GM03348 (cell line): ENCODE measurements at regions not wholly inside any gene's neighbourhood (a gene's known extent, or its start where the extent isn't known, plus 50 kb on each side); places are given as distances from the start of the nearest gene placed in this dataset.

Experiments used
- DNase-seq: peaks from one replicate; pipeline ENCODE4 v3.0.0; 2012; ENCODE audit warnings: low spot score

- no peak for DNase-seq
Measured at GRCh38 chr2:2640818-2641217, 309.7 kb upstream of the MYT1L start.

- DNase-seq = no peak
Measured at GRCh38 chr2:2640371-2640770, 309.3 kb upstream of the MYT1L start.

- DNase-seq = no peak
Measured at GRCh38 chr2:2639251-2640139, 308.4 kb upstream of the MYT1L start.

- DNase-seq = no peak
Measured at GRCh38 chr2:2638547-2639220, 307.6 kb upstream of the MYT1L start.

GRCh38 chr2:2636813-2637212, 305.7 kb upstream of the MYT1L start:
- DNase-seq = no peak

- DNase-seq = no peak
Measured at GRCh38 chr2:2635025-2635528, 304.0 kb upstream of the MYT1L start.

- no peak for DNase-seq
Measured at GRCh38 chr2:2633017-2633416, 301.9 kb upstream of the MYT1L start.

GRCh38 chr2:2623939-2624338, 292.9 kb upstream of the MYT1L start:
- no peak for DNase-seq

- no peak for DNase-seq
Measured at GRCh38 chr2:2621855-2622254, 290.8 kb upstream of the MYT1L start.

- no peak for DNase-seq
Measured at GRCh38 chr2:2620604-2621003, 289.5 kb upstream of the MYT1L start.

- no peak for DNase-seq
Measured at GRCh38 chr2:2619995-2620394, 288.9 kb upstream of the MYT1L start.

GRCh38 chr2:2614452-2614851, 283.4 kb upstream of the MYT1L start:
- no peak for DNase-seq

GRCh38 chr2:2613279-2614199, 282.5 kb upstream of the MYT1L start:
- DNase-seq = peak; percentile 65

GRCh38 chr2:2610751-2611150, 279.7 kb upstream of the MYT1L start:
- no peak for DNase-seq

- no peak for DNase-seq
Measured at GRCh38 chr2:2600366-2600765, 269.3 kb upstream of the MYT1L start.

- no peak for DNase-seq
Measured at GRCh38 chr2:2599441-2599840, 268.4 kb upstream of the MYT1L start.

- DNase-seq = no peak
Measured at GRCh38 chr2:2597712-2598111, 266.6 kb upstream of the MYT1L start.

GRCh38 chr2:2591542-2591940, 260.5 kb upstream of the MYT1L start:
- no peak for DNase-seq

GRCh38 chr2:2590841-2591541, 259.9 kb upstream of the MYT1L start:
- no peak for DNase-seq

- no peak for DNase-seq
Measured at GRCh38 chr2:2590141-2590540, 259.1 kb upstream of the MYT1L start.

GRCh38 chr2:2588777-2589176, 257.7 kb upstream of the MYT1L start:
- DNase-seq = no peak

GRCh38 chr2:2587354-2587753, 256.3 kb upstream of the MYT1L start:
- no peak for DNase-seq
